ENCODE measurements at regions not wholly inside any gene's neighbourhood (a gene's known extent, or its start where the extent isn't known, plus 50 kb on each side); places are given as distances from the start of the nearest gene placed in this dataset.

- WGBS, 2 donors: 80% methylated on average over 1 of the region's 3 CpGs; no CpG with 5 or more reads in 1 of the 2 donors
Measured at GRCh38 chrY:8715226-8715625, 622.0 kb upstream of the TSPY4 start.

DNA sequence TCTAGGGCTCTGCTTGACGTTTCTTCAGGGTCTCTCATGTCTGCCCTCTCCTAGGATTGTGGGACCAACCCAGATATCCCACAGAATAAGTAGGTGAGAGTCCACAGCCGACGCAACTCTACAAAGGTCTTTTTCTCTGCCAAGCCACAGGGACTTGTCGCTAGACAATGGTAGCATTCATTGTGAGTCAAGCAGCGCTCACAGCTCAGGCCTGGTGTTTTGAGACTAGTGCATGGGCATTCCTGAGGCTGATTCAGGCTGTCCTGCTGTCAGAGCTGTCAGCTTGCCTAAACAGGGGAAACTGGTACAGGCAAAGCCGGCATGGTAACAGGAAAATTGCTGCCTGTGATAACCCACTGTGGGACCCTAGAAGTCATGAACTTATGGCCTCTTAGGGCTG, 610.6 kb upstream of the TSPY4 start:
- no peaks in the 10 kb centered on the region for H3K9me3 ChIP-seq
- no peak for DNase-seq (ENCODE audit: low spot score in 2 of 2)
- TF ChIP-seq, protein P1, sequence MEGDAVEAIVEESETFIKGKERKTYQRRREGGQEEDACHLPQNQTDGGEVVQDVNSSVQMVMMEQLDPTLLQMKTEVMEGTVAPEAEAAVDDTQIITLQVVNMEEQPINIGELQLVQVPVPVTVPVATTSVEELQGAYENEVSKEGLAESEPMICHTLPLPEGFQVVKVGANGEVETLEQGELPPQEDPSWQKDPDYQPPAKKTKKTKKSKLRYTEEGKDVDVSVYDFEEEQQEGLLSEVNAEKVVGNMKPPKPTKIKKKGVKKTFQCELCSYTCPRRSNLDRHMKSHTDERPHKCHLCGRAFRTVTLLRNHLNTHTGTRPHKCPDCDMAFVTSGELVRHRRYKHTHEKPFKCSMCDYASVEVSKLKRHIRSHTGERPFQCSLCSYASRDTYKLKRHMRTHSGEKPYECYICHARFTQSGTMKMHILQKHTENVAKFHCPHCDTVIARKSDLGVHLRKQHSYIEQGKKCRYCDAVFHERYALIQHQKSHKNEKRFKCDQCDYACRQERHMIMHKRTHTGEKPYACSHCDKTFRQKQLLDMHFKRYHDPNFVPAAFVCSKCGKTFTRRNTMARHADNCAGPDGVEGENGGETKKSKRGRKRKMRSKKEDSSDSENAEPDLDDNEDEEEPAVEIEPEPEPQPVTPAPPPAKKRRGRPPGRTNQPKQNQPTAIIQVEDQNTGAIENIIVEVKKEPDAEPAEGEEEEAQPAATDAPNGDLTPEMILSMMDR (IDR thresholded peaks at IDR 0.05): no peak
- no peak for TF ChIP-seq POLR2A (IDR thresholded peaks at IDR 0.05)
- no peak for TF ChIP-seq EP300 (IDR thresholded peaks at IDR 0.05)
- no peak overlapping the region for H3K4me3 ChIP-seq
- H3K36me3 ChIP-seq: no peaks in the 10 kb centered on the region
- 34% methylated on average over 5 of the region's 6 CpGs; no CpG with 5 or more reads in 1 of the 2 donors for WGBS, 2 donors
- no peaks in the 10 kb centered on the region for H3K27me3 ChIP-seq
- peaks cover 0 to 4% (median 0%) of the 10 kb centered on the region in 4 donors for H3K4me1 ChIP-seq
- no peak overlapping the region for H3K27ac ChIP-seq

More at GRCh38 chrY:8715226-8715625, 622.0 kb upstream of the TSPY4 start:
- H3K4me3 ChIP-seq: no peak overlapping the region
- no peak for TF ChIP-seq POLR2A (IDR thresholded peaks at IDR 0.05)
- TF ChIP-seq EP300 (IDR thresholded peaks at IDR 0.05): no peak
- TF ChIP-seq, protein P1 (IDR thresholded peaks at IDR 0.05): no peak
- no peaks in the 10 kb centered on the region for H3K36me3 ChIP-seq
- H3K27me3 ChIP-seq: no peaks in the 10 kb centered on the region
- H3K27ac ChIP-seq: no peak overlapping the region
- H3K4me1 ChIP-seq: no peaks in the 10 kb centered on the region
- no peak for DNase-seq (ENCODE audit: low spot score in 2 of 2)
- H3K9me3 ChIP-seq: peaks cover 0 to 5% (median 0%) of the 10 kb centered on the region in 4 donors

GRCh38 chrY:8729971-8730370, 607.3 kb upstream of the TSPY4 start:
- Histone ChIP-seq H3K4me3 (no peak overlapping the region), H3K4me1 (peaks cover 0 to 4% (median 0%) of the 10 kb centered on the region in 4 donors), H3K27me3 (no peaks in the 10 kb centered on the region), H3K27ac (no peak overlapping the region), H3K9me3 (no peaks in the 10 kb centered on the region), H3K36me3 (no peaks in the 10 kb centered on the region)
- WGBS, 2 donors: 72% methylated on average over 9 of the region's 9 CpGs; no CpG with 5 or more reads in 1 of the 2 donors
- TF ChIP-seq, protein P1 (IDR thresholded peaks at IDR 0.05): no peak
- no peak for DNase-seq (ENCODE audit: low spot score in 2 of 2)

- no peak overlapping the region for H3K27ac ChIP-seq
- H3K36me3 ChIP-seq: no peaks in the 10 kb centered on the region
- H3K9me3 ChIP-seq: no peaks in the 10 kb centered on the region
- WGBS, 2 donors: 85% methylated on average over 18 of the region's 21 CpGs; no CpG with 5 or more reads in 1 of the 2 donors
- H3K27me3 ChIP-seq: no peaks in the 10 kb centered on the region
- no peak for DNase-seq (ENCODE audit: low spot score in 2 of 2)
- H3K4me1 ChIP-seq: no peaks in the 10 kb centered on the region
- TF ChIP-seq EP300 (IDR thresholded peaks at IDR 0.05): no peak
- TF ChIP-seq, protein P1 (IDR thresholded peaks at IDR 0.05): no peak
- no peak for TF ChIP-seq POLR2A (IDR thresholded peaks at IDR 0.05)
- no peak overlapping the region for H3K4me3 ChIP-seq
Measured at GRCh38 chrY:8741343-8742069, 595.8 kb upstream of the TSPY4 start.

- Histone ChIP-seq H3K4me1 (no peaks in the 10 kb centered on the region), H3K27ac (no peak overlapping the region), H3K27me3 (no peaks in the 10 kb centered on the region), H3K4me3 (no peak overlapping the region), H3K9me3 (no peaks in the 10 kb centered on the region), H3K36me3 (no peaks in the 10 kb centered on the region)
- TF ChIP-seq, protein P1 (IDR thresholded peaks at IDR 0.05): no peak
- TF ChIP-seq POLR2A (IDR thresholded peaks at IDR 0.05): no peak
- no peak for TF ChIP-seq EP300 (IDR thresholded peaks at IDR 0.05)
- WGBS, 2 donors: 51% methylated on average over 5 of the region's 7 CpGs; no CpG with 5 or more reads in 1 of the 2 donors
- no peak for DNase-seq (ENCODE audit: low spot score in 2 of 2)
Measured at GRCh38 chrY:8764184-8764583, 573.1 kb upstream of the TSPY4 start.

All from tibial nerve (tissue), 4 donors.